ENCODE measurements at regions not wholly inside any gene's neighbourhood (a gene's known extent, or its start where the extent isn't known, plus 50 kb on each side); places are given as distances from the start of the nearest gene placed in this dataset.

DNA sequence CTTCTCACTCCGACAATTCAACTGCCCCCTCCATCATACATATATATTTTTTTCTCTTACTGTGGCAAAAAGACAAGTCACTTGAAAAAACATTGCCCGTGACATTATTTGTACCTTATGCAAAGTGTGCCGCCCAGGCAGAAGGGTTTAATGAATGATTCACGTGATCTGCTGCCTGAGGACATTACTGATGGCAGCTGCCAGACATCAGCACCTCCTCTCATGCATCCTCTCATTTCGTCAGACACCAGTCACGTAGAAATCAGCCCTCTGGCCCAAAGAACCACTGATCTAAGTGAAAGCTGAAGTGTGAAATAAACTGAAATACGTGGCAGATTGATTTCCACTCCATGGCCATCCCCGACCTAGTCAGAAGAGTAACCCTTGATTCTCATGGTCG, 218.8 kb upstream of the PDE10A start:
- TF ChIP-seq CTCF (IDR thresholded peaks at IDR 0.05) (no peak), POLR2A (IDR thresholded peaks at IDR 0.05) (no peak)

Measured in right lobe of liver (tissue), 4 donors.